Neural progenitor cell (in vitro differentiated cells): ENCODE measurements at regions not wholly inside any gene's neighbourhood (a gene's known extent, or its start where the extent isn't known, plus 50 kb on each side); places are given as distances from the start of the nearest gene placed in this dataset.

ENCODE experiments used
- DNase-seq: peaks from one replicate; pipeline ENCODE4 v3.0.0-alpha.2; 2016; ENCODE audit warnings: low spot score
- H2AFZ ChIP-seq: fragments of 200-600 bp; sonication (generic); replicated peaks from 2 replicates; pipeline ENCODE4 v1.6.1; 2016; ENCODE audit warnings: antibody characterized with exemption
- H3F3A ChIP-seq: fragments of 200-600 bp; sonication (generic); 2 replicates; pipeline ENCODE4 v1.6.1; 2016; ENCODE audit warnings: antibody characterized with exemption, low read depth
- H3K27ac ChIP-seq: fragments of 200-600 bp; sonication (generic); 2 replicates; pipeline ENCODE4 v1.5.1; 2016; ENCODE audit warnings: mild to moderate bottlenecking
- H3K27me3 ChIP-seq: fragments of 200-600 bp; sonication (generic); 2 replicates; pipeline ENCODE4 v1.6.1; 2016; ENCODE audit warnings: mild to moderate bottlenecking, moderate library complexity
- H3K36me3 ChIP-seq: fragments of 200-600 bp; sonication (generic); 2 replicates; pipeline ENCODE4 v1.5.1; 2016
- H3K4me1 ChIP-seq: fragments of 200-600 bp; sonication (generic); 2 replicates; pipeline ENCODE4 v1.6.1; 2016; ENCODE audit warnings: mixed run types
- H3K4me2 ChIP-seq: fragments of 200-600 bp; sonication (generic); 2 replicates; pipeline ENCODE4 v1.6.1; 2016
- H3K4me3 ChIP-seq: fragments of 200-600 bp; sonication (generic); 2 replicates; pipeline ENCODE4 v1.5.1; 2016
- H3K79me2 ChIP-seq: fragments of 200-600 bp; sonication (generic); 2 replicates; pipeline ENCODE4 v1.6.1; 2016; ENCODE audit warnings: low read depth
- H3K9ac ChIP-seq: fragments of 200-600 bp; sonication (generic); 2 replicates; pipeline ENCODE4 v1.6.1; 2016
- H3K9me3 ChIP-seq: fragments of 200-600 bp; sonication (generic); 2 replicates; pipeline ENCODE4 v1.5.1; 2016; ENCODE audit warnings: low read depth
- H4K20me1 ChIP-seq: fragments of 200-600 bp; sonication (generic); 2 replicates; pipeline ENCODE4 v1.6.1; 2016; ENCODE audit warnings: low read depth
- H3K27ac Mint-ChIP-seq: 3 replicates; pipeline ENCODE4 v1.8.0; 2021; ENCODE audit warnings: mixed read lengths
- H3K27me3 Mint-ChIP-seq: 2 replicates; pipeline ENCODE4 v1.8.0; 2022; ENCODE audit warnings: low read depth, mild to moderate bottlenecking, inconsistent platforms, moderate library complexity, mixed read lengths; ENCODE audit not compliant: insufficient read depth
- H3K36me3 Mint-ChIP-seq: 3 replicates; pipeline ENCODE4 v1.8.0; 2021; ENCODE audit warnings: mixed read lengths
- H3K4me1 Mint-ChIP-seq: 3 replicates; pipeline ENCODE4 v1.8.0; 2021; ENCODE audit warnings: mixed read lengths
- H3K4me3 Mint-ChIP-seq: 3 replicates; pipeline ENCODE4 v1.8.0; 2021; ENCODE audit warnings: mild to moderate bottlenecking, moderate library complexity, mixed read lengths
- H3K9me3 Mint-ChIP-seq: 3 replicates; pipeline ENCODE4 v1.8.0; 2020; ENCODE audit warnings: mixed read lengths
- EZH2 ChIP-seq: fragments of 200-600 bp; sonication (generic); IDR thresholded peaks from 2 replicates; pipeline ENCODE4 v1.6.1; 2017; ENCODE audit warnings: antibody characterized with exemption, mild to moderate bottlenecking, moderate library complexity
- EZH2phosphoT487 ChIP-seq: fragments of 200-600 bp; sonication (generic); IDR thresholded peaks from 2 replicates; pipeline ENCODE4 v1.6.1; 2017; ENCODE audit warnings: antibody characterized with exemption
- TF ChIP-seq, protein P1 (sequence below): fragments of 200-600 bp; sonication (generic); IDR thresholded peaks from 2 replicates; pipeline ENCODE4 v1.5.1; 2017; ENCODE audit warnings: antibody characterized with exemption, mild to moderate bottlenecking

DNA sequence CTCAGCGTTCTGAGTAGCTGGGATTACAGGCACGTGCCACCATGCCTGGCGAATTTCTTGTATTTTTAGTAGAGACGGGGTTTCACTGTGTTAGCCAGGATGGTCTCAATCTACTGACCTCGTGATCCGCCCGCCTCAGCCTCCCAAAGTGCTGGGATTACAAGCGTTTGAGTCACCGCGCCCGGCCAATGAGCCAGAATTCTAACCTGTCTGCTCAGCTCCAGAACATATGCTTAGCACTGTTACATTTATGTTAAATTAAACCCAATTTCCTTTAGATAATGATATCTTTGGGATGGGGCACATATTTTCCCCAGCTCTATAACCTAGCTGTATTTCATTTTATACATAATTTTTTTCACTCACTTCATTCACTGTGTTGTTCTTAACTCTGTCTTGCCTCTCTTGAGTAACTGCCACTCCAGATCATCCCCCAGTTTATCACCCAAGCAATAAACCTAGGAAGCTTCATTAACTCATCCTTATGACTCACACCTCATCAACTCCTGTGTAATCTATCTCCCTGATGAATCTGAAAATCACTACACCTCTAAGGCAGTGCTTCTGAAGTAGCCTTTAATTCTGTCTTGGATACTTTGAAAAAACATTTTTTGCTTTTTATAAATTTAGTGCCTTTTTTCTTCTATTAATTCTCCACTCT lies 559.7 kb upstream of the ZWINT start:
- Histone ChIP-seq H3K4me3 (no peak overlapping the region), H3F3A (no peaks in the 10 kb centered on the region), H2AFZ (no peak overlapping the region), H3K4me2 (no peak overlapping the region), H3K9ac (no peak overlapping the region), H3K27me3 (no peaks in the 10 kb centered on the region), H4K20me1 (no peaks in the 10 kb centered on the region), H3K4me1 (no peaks in the 10 kb centered on the region), H3K27ac (no peak overlapping the region), H3K79me2 (no peaks in the 10 kb centered on the region), H3K36me3 (no peaks in the 10 kb centered on the region), H3K9me3 (no peaks in the 10 kb centered on the region)
- no peaks in the 10 kb centered on the region for H3K36me3 Mint-ChIP-seq
- peaks cover 10% of the 10 kb centered on the region for H3K4me1 Mint-ChIP-seq
- peaks cover 11% of the 10 kb centered on the region for H3K9me3 Mint-ChIP-seq
- no peaks in the 10 kb centered on the region for H3K27me3 Mint-ChIP-seq
- DNase-seq, result no peak
- no peak overlapping the region for H3K4me3 Mint-ChIP-seq
- TF ChIP-seq, protein P1, sequence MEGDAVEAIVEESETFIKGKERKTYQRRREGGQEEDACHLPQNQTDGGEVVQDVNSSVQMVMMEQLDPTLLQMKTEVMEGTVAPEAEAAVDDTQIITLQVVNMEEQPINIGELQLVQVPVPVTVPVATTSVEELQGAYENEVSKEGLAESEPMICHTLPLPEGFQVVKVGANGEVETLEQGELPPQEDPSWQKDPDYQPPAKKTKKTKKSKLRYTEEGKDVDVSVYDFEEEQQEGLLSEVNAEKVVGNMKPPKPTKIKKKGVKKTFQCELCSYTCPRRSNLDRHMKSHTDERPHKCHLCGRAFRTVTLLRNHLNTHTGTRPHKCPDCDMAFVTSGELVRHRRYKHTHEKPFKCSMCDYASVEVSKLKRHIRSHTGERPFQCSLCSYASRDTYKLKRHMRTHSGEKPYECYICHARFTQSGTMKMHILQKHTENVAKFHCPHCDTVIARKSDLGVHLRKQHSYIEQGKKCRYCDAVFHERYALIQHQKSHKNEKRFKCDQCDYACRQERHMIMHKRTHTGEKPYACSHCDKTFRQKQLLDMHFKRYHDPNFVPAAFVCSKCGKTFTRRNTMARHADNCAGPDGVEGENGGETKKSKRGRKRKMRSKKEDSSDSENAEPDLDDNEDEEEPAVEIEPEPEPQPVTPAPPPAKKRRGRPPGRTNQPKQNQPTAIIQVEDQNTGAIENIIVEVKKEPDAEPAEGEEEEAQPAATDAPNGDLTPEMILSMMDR, result no peak
- H3K27ac Mint-ChIP-seq, result no peak overlapping the region

DNA sequence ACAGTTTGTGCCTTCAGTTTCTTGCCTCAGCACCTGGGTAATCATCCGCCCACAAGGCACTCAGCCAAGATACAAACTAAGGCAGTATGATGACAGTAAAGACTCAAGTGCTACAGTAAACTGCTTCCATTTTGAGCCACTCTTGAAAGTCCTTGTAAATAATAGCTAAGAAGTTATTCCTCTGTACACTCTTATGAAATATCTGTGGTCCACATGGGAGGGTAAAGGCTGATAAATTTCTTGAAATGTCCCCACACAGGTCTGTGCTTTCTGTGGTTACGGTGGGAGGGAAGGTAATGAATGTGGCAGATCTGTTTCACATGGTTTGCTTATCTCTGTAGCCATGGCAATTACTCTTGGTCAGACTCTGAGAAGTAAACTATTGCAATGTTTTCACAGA lies 551.0 kb upstream of the ZWINT start:
- Mint-ChIP-seq H3K4me3 (no peak overlapping the region), H3K36me3 (no peaks in the 10 kb centered on the region), H3K9me3 (no peaks in the 10 kb centered on the region), H3K27me3 (no peaks in the 10 kb centered on the region), H3K4me1 (peaks cover 1% of the 10 kb centered on the region), H3K27ac (no peak overlapping the region)
- Histone ChIP-seq H3F3A (no peaks in the 10 kb centered on the region), H3K4me3 (no peak overlapping the region), H3K4me1 (no peaks in the 10 kb centered on the region), H3K27ac (no peak overlapping the region), H2AFZ (no peak overlapping the region), H3K9me3 (no peaks in the 10 kb centered on the region), H3K27me3 (no peaks in the 10 kb centered on the region), H4K20me1 (no peaks in the 10 kb centered on the region), H3K36me3 (no peaks in the 10 kb centered on the region), H3K79me2 (no peaks in the 10 kb centered on the region), H3K9ac (no peak overlapping the region), H3K4me2 (no peak overlapping the region)
- no peak for DNase-seq
- no peak for TF ChIP-seq EZH2phosphoT487
- TF ChIP-seq, protein P1, result no peak

DNA sequence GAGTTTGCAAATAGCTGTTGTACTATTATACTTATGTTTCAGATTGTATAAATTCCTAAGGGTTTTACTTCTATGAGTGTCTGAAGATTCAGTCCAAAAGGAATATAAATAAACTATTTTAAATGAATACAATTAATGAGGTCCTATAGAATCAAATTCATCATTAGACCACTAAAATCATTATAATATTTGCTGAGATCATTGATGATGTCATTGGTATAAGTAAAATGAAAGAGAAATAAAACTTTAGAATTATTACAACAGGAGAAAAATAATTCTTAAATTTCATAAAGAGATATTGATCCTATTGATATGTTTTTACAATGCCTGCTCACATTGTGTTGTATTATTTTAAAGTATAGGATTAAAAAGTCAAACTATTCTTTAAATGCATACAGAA lies 544.0 kb upstream of the ZWINT start:
- Histone ChIP-seq H3K27me3 (no peaks in the 10 kb centered on the region), H3K9ac (no peak overlapping the region), H3K4me2 (no peak overlapping the region), H3K36me3 (no peaks in the 10 kb centered on the region), H3K9me3 (no peaks in the 10 kb centered on the region), H3K4me1 (no peaks in the 10 kb centered on the region), H3K4me3 (no peak overlapping the region), H3F3A (no peaks in the 10 kb centered on the region), H2AFZ (no peak overlapping the region), H4K20me1 (no peaks in the 10 kb centered on the region), H3K27ac (no peak overlapping the region), H3K79me2 (no peaks in the 10 kb centered on the region)
- TF ChIP-seq EZH2, result no peak
- TF ChIP-seq, protein P1, result no peak
- no peak for TF ChIP-seq EZH2phosphoT487
- Mint-ChIP-seq H3K27me3 (no peaks in the 10 kb centered on the region), H3K4me1 (no peaks in the 10 kb centered on the region), H3K9me3 (no peaks in the 10 kb centered on the region), H3K27ac (no peak overlapping the region), H3K4me3 (no peak overlapping the region), H3K36me3 (no peaks in the 10 kb centered on the region)
- no peak for DNase-seq
